Kidney epithelial cell (primary cell): ENCODE measurements at regions not wholly inside any gene's neighbourhood (a gene's known extent, or its start where the extent isn't known, plus 50 kb on each side); places are given as distances from the start of the nearest gene placed in this dataset.

Source experiments
- DNase-seq: peaks from one replicate; pipeline ENCODE4 v3.0.0-alpha.2; 2010; ENCODE audit warnings: low read depth
- H3K27me3 ChIP-seq: 2 replicates; pipeline ENCODE4 v1.6.0; 2011; ENCODE audit warnings: low read length; ENCODE audit not compliant: control insufficient read depth, insufficient read depth
- H3K36me3 ChIP-seq: 2 replicates; pipeline ENCODE4 v1.5.1; 2011; ENCODE audit warnings: low read length; ENCODE audit not compliant: control insufficient read depth, insufficient read depth
- H3K4me3 ChIP-seq: 2 replicates; pipeline ENCODE4 v1.5.1; 2011; ENCODE audit warnings: low read depth, mild to moderate bottlenecking, control low read depth, low read length
- CTCF ChIP-seq: IDR thresholded peaks from 2 replicates; pipeline ENCODE4 v1.5.1; 2011; ENCODE audit warnings: mild to moderate bottlenecking, moderate library complexity, low read length, control low read depth, inconsistent platforms; ENCODE audit not compliant: insufficient read depth, poor library complexity, severe bottlenecking

DNA sequence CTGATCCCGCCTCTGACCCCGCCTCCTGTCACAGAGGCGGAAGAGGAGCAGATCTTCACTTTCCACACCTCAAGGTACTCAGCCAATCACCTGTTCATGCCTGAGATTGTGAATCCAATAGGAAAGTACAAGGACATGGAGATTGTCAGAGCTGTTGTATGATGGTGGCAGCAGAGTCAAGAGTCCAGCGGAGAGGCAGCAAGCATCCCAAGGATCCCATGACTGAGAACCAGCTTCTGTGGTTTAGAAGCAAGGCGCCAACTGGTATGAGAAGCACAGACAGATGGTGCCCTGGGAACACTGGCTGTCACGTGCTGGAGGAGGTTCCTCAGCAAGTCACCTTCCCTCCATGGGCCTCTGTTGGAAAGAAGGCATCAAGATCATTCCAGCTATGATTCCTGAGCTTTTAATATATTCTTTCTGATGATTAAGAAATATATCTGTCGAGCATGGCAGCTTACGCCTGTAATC is 93.9 kb downstream of the CPN2 start:
- no peaks in the 10 kb centered on the region for H3K36me3 ChIP-seq
- peaks cover 2% of the 10 kb centered on the region for H3K27me3 ChIP-seq
- DNase-seq = no peak
- no peak overlapping the region for H3K4me3 ChIP-seq
- no peak for TF ChIP-seq CTCF

GRCh38 chr3:194257916-194258668 is 93.0 kb downstream of the CPN2 start:
- Histone ChIP-seq H3K36me3 (no peaks in the 10 kb centered on the region), H3K4me3 (no peak overlapping the region), H3K27me3 (no peaks in the 10 kb centered on the region)
- DNase-seq = no peak
- TF ChIP-seq CTCF = no peak

GRCh38 chr3:194259982-194260766 is 91.0 kb downstream of the CPN2 start:
- H3K27me3 ChIP-seq = no peaks in the 10 kb centered on the region
- TF ChIP-seq CTCF = no peak
- no peaks in the 10 kb centered on the region for H3K36me3 ChIP-seq
- DNase-seq = no peak
- H3K4me3 ChIP-seq = no peak overlapping the region

DNA sequence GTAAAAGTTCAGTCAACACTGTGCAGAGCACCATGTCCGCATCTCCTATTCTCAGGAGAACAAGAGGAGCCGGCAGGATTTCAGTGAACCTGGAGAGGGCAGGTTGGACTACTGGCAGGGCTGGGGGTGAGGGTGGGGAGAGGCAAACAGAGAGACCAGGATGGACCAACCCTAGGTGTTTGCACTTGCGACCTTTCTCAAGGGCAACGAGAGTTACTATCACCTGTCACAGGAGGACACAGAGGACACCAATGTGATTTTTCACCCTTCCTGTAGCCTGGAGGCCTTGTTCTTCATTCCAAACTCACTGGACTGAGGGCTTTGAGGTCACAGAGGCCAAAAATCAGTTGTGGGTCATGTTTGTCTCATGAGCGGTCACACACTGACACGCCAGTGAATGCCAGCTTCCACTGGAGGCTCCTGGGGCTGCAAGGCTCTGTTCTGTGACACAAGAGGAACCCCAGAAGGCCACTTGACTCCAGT is 89.5 kb downstream of the CPN2 start:
- DNase-seq = no peak
- H3K27me3 ChIP-seq = no peaks in the 10 kb centered on the region
- H3K36me3 ChIP-seq = no peaks in the 10 kb centered on the region
- no peak for TF ChIP-seq CTCF
- no peak overlapping the region for H3K4me3 ChIP-seq

- DNase-seq = no peak
- Histone ChIP-seq H3K27me3 (no peaks in the 10 kb centered on the region), H3K36me3 (no peaks in the 10 kb centered on the region), H3K4me3 (no peak overlapping the region)
- no peak for TF ChIP-seq CTCF
Observed at GRCh38 chr3:194262176-194262924, 88.8 kb downstream of the CPN2 start.
